Left ventricle myocardium inferior (tissue), 1 donor: ENCODE measurements at regions not wholly inside any gene's neighbourhood (a gene's known extent, or its start where the extent isn't known, plus 50 kb on each side); places are given as distances from the start of the nearest gene placed in this dataset.
"Not testable (repeated sequence)": the region's sequence is repeated elsewhere in the genome, so short reads cannot be mapped to it uniquely, and the experiment has no call there.

ENCODE experiments used
- DNase-seq: peaks from one replicate; pipeline ENCODE4 v3.0.0-alpha.2; 2020
- H3K27ac ChIP-seq: fragments of 200-600 bp; replicated peaks from 2 replicates; pipeline ENCODE4 v1.8.0; 2021
- H3K27me3 ChIP-seq: fragments of 200-600 bp; 2 replicates; pipeline ENCODE4 v1.8.0; 2021; ENCODE audit warnings: low read depth
- H3K36me3 ChIP-seq: fragments of 200-600 bp; 2 replicates; pipeline ENCODE4 v1.8.0; 2021
- H3K4me1 ChIP-seq: fragments of 200-600 bp; 2 replicates; pipeline ENCODE4 v1.8.0; 2021
- H3K4me3 ChIP-seq: fragments of 200-600 bp; 2 replicates; pipeline ENCODE4 v1.8.0; 2021; ENCODE audit warnings: mild to moderate bottlenecking, moderate library complexity
- H3K9me3 ChIP-seq: fragments of 200-600 bp; replicated peaks from 2 replicates; pipeline ENCODE4 v1.8.0; 2021
- CTCF ChIP-seq: fragments of 200-600 bp; IDR thresholded peaks from 2 replicates; pipeline ENCODE4 v1.8.0; 2021; ENCODE audit warnings: antibody characterized with exemption, mild to moderate bottlenecking, borderline replicate concordance
- intact Hi-C: fragments of 100-400 bp; cut with micrococcal nuclease; formaldehyde crosslinking; loops from one replicate; pipeline ENCODE4 v1.11.0; 2022
- donor health status: DM: no; HTN: yes; CAD: no; lungs with severe emphysema.

GRCh38 chr3:20528180-20528770 lies 342.3 kb upstream of the SGO1 start:
- Histone ChIP-seq H3K4me3 (no peak overlapping the region), H3K27ac (no peak overlapping the region), H3K4me1 (no peaks in the 10 kb centered on the region), H3K36me3 (no peaks in the 10 kb centered on the region), H3K27me3 (no peaks in the 10 kb centered on the region), H3K9me3 (no peaks in the 10 kb centered on the region)
- intact Hi-C loops, result no loop called here
- no peak for TF ChIP-seq CTCF
- no peak for DNase-seq

- Histone ChIP-seq H3K4me3 (no peak overlapping the region), H3K27me3 (no peaks in the 10 kb centered on the region), H3K27ac (no peak overlapping the region), H3K36me3 (no peaks in the 10 kb centered on the region), H3K4me1 (no peaks in the 10 kb centered on the region), H3K9me3 (peaks cover 9% of the 10 kb centered on the region)
- DNase-seq, result no peak
- intact Hi-C loops, result no loop called here
- TF ChIP-seq CTCF, result no peak
Observed at GRCh38 chr3:20527368-20527767, 341.4 kb upstream of the SGO1 start.

DNA sequence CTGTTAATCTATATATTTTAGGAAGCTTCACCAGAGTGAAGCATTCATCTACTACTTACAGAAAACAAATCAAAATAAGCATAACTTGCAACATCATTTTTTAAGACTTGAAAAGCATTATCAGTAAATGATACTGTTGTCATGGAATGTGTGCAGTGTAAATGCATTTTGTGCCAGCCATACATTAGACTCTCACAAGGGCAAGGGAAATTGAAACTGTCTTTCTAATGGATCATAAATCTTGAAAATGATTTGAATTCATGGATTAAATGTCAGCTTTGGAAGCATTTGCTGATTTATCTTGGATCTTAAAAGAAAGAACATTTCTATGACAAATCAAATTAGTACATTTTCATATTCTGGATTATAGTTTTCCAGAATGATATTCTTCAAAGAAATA lies 338.3 kb upstream of the SGO1 start:
- H3K36me3 ChIP-seq, result no peaks in the 10 kb centered on the region
- no peaks in the 10 kb centered on the region for H3K27me3 ChIP-seq
- no peaks in the 10 kb centered on the region for H3K4me1 ChIP-seq
- intact Hi-C loops, result no loop called here
- no peak for TF ChIP-seq CTCF
- DNase-seq, result no peak
- H3K9me3 ChIP-seq, result peaks cover 37% of the 10 kb centered on the region
- no peak overlapping the region for H3K4me3 ChIP-seq
- no peak overlapping the region for H3K27ac ChIP-seq

DNA sequence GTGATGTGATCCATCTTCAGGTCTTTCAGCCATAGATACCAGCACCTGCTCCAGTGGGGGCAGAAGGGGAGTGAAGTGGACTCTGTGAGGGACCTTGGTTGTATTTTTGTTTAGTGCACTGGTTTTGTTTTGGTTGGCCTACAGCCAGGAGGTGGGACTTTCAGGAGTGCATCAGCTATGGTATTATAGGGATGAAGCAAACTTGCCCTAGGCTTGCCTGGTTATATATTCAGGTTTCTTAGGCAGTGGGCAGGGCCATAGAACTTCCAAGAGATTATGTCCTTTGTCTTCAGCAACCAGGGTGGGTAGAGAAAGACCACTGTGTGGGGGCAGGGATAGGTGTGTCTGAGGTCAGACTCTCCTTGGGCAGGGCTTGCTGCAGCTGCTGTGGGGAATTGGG lies 337.3 kb upstream of the SGO1 start:
- no peak for DNase-seq
- intact Hi-C loops, result no loop called here

GRCh38 chr3:20517316-20517715 lies 331.3 kb upstream of the SGO1 start:
- H3K9me3 ChIP-seq, result peaks cover 37% of the 10 kb centered on the region
- H3K27me3 ChIP-seq, DNase-seq, H3K36me3 ChIP-seq, H3K4me3 ChIP-seq, H3K27ac ChIP-seq, intact Hi-C loops, H3K4me1 ChIP-seq: not testable (repeated sequence)

More for the DNA sequence above, 337.3 kb upstream of the SGO1 start:
- H3K36me3 ChIP-seq, result no peaks in the 10 kb centered on the region
- peaks cover 37% of the 10 kb centered on the region for H3K9me3 ChIP-seq
- H3K27me3 ChIP-seq, result no peaks in the 10 kb centered on the region
- no peak overlapping the region for H3K27ac ChIP-seq
- no peak for TF ChIP-seq CTCF
- H3K4me1 ChIP-seq, result no peaks in the 10 kb centered on the region
- no peak overlapping the region for H3K4me3 ChIP-seq

DNA sequence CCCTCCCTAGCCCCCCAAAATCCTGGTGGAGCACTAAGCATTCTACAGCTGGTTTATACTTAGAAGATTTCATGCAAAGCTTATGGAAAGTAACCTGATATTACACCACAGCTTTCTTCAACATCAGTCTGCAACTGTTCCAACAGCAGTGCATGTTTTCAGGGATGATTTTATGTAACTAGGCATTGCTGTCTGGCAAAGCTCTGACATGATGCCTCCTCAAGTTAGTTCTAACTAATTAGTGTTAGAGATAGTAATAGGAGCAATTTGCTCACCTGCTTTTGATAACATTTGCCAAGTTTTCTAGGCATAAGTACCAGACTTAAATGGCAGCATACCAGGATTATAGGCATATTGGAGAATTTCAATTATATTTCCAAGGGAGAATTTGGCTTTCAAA lies 330.3 kb upstream of the SGO1 start:
- no peak overlapping the region for H3K4me3 ChIP-seq
- TF ChIP-seq CTCF, result no peak
- no peaks in the 10 kb centered on the region for H3K36me3 ChIP-seq
- intact Hi-C loops, result no loop called here
- H3K4me1 ChIP-seq, result peaks cover 8% of the 10 kb centered on the region
- DNase-seq, result no peak
- peaks cover 31% of the 10 kb centered on the region for H3K9me3 ChIP-seq
- no peak overlapping the region for H3K27ac ChIP-seq
- H3K27me3 ChIP-seq, result no peaks in the 10 kb centered on the region
